Fibroblast of lung (primary cell): ENCODE measurements at regions not wholly inside any gene's neighbourhood (a gene's known extent, or its start where the extent isn't known, plus 50 kb on each side); places are given as distances from the start of the nearest gene placed in this dataset.

Experiments used
- DNase-seq, 2 donors: peaks; one replicate each; pipeline versions ENCODE4 v3.0.0 to v3.0.0-alpha.2; 2010; ENCODE audit warnings: low read depth in 2 of 2
- H2AFZ ChIP-seq: 2 replicates; pipeline ENCODE4 v1.5.1; 2012; ENCODE audit warnings: low read length, control low read depth, inconsistent platforms
- H3K27ac ChIP-seq: 2 replicates; pipeline ENCODE4 v1.5.1; 2011; ENCODE audit warnings: low read length, control low read depth; ENCODE audit not compliant: insufficient read depth
- H3K27me3 ChIP-seq: 2 replicates; pipeline ENCODE4 v1.5.1; 2011; ENCODE audit warnings: mild to moderate bottlenecking, low read length; ENCODE audit not compliant: control insufficient read depth, insufficient read depth
- H3K36me3 ChIP-seq: 2 replicates; pipeline ENCODE4 v1.5.1; 2011; ENCODE audit warnings: low read length; ENCODE audit not compliant: control insufficient read depth, insufficient read depth
- H3K4me1 ChIP-seq: 2 replicates; pipeline ENCODE4 v1.5.1; 2011; ENCODE audit warnings: low read length; ENCODE audit not compliant: control insufficient read depth, insufficient read depth; ENCODE audit errors: extremely low read depth
- H3K4me2 ChIP-seq: 2 replicates; pipeline ENCODE4 v1.5.1; 2011; ENCODE audit warnings: low read length, control low read depth; ENCODE audit not compliant: insufficient read depth; ENCODE audit errors: extremely low read depth
- H3K4me3 ChIP-seq, 4 experiments: fragments of 200-600 bp in 1 of 4; sonication (generic) in 1 of 4; replicated peaks in 1 of 4; 2 replicates each; pipeline ENCODE4 v1.5.1; 2011 to 2016; ENCODE audit warnings: low read length in 4 of 4, low read depth in 3 of 4, mild to moderate bottlenecking in 3 of 4, control low read depth in 2 of 4, inconsistent platforms in 1 of 4, mixed read lengths in 1 of 4; ENCODE audit not compliant: insufficient read depth in 1 of 4; ENCODE audit errors: control extremely low read depth in 1 of 4
- H3K79me2 ChIP-seq: 2 replicates; pipeline ENCODE4 v1.5.1; 2012; ENCODE audit warnings: mild to moderate bottlenecking, low read length, inconsistent platforms; ENCODE audit not compliant: control insufficient read depth, insufficient read depth
- H3K9ac ChIP-seq: 2 replicates; pipeline ENCODE4 v1.5.1; 2011; ENCODE audit warnings: mild to moderate bottlenecking, low read length, control low read depth; ENCODE audit not compliant: insufficient read depth
- H3K9me3 ChIP-seq: 2 replicates; pipeline ENCODE4 v1.5.1; 2012; ENCODE audit warnings: low read depth, low read length; ENCODE audit not compliant: control insufficient read depth, insufficient read depth
- H4K20me1 ChIP-seq: 2 replicates; pipeline ENCODE4 v1.5.1; 2011; ENCODE audit warnings: low read length; ENCODE audit not compliant: control insufficient read depth, insufficient read depth; ENCODE audit errors: extremely low read depth
- EZH2 ChIP-seq: IDR thresholded peaks from 2 replicates; pipeline ENCODE4 v1.5.1; 2012; ENCODE audit warnings: low read length, control low read depth, mild to moderate bottlenecking; ENCODE audit errors: missing control alignments
- TF ChIP-seq, protein P1 (sequence below), 2 donors: IDR thresholded peaks in 1 of 2; conservative IDR thresholded peaks in 1 of 2; 1 replicate in 1 of 2; 2 replicates in 1 of 2; pipeline ENCODE4 v1.5.1; 2011 to 2012; ENCODE audit warnings: low read length in 2 of 2, control low read depth in 1 of 2, inconsistent platforms in 1 of 2, low read depth in 1 of 2, mild to moderate bottlenecking in 1 of 2

DNA sequence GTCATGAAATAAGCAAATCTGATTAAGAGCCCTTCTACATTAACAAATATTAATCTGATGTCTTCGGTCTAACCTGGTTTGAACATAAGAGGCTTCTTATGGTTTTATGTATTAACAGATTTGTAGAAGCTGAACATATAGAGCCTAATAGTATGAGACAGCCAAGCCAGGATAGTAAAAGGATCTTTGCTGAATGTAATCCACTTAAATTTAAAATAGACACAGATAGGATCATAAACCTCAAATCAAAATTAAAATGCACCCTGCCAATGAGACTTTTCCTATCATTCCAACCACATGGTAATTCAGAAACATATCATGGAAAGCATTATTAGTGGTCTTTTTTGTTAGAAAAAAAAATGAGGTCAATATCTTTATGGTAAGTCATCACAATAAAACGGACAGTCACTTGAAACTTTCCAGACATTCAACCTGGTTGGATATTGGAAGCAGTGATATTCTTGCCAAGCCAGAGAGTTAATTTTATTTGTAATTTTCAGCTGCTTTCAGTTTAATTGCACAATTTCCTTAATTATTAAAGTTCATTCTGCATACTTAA is 606.9 kb upstream of the SALL1 start:
- Histone ChIP-seq H3K9ac (no peak overlapping the region), H3K27ac (no peak overlapping the region), H4K20me1 (no peaks in the 10 kb centered on the region), H2AFZ (no peak overlapping the region), H3K4me3 (no peak overlapping the region), H3K79me2 (no peaks in the 10 kb centered on the region), H3K9me3 (no peaks in the 10 kb centered on the region), H3K27me3 (peaks cover 3% of the 10 kb centered on the region), H3K36me3 (no peaks in the 10 kb centered on the region), H3K4me1 (no peaks in the 10 kb centered on the region), H3K4me2 (no peak overlapping the region)
- DNase-seq: no peak
- TF ChIP-seq EZH2: no peak
- TF ChIP-seq, protein P1, sequence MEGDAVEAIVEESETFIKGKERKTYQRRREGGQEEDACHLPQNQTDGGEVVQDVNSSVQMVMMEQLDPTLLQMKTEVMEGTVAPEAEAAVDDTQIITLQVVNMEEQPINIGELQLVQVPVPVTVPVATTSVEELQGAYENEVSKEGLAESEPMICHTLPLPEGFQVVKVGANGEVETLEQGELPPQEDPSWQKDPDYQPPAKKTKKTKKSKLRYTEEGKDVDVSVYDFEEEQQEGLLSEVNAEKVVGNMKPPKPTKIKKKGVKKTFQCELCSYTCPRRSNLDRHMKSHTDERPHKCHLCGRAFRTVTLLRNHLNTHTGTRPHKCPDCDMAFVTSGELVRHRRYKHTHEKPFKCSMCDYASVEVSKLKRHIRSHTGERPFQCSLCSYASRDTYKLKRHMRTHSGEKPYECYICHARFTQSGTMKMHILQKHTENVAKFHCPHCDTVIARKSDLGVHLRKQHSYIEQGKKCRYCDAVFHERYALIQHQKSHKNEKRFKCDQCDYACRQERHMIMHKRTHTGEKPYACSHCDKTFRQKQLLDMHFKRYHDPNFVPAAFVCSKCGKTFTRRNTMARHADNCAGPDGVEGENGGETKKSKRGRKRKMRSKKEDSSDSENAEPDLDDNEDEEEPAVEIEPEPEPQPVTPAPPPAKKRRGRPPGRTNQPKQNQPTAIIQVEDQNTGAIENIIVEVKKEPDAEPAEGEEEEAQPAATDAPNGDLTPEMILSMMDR (conservative IDR thresholded peaks at IDR 0.05 in 1 of 2, IDR thresholded peaks at IDR 0.05 in 1 of 2; ENCODE audit: low read depth in 1 of 2, low read length in 2 of 2): no peak

DNA sequence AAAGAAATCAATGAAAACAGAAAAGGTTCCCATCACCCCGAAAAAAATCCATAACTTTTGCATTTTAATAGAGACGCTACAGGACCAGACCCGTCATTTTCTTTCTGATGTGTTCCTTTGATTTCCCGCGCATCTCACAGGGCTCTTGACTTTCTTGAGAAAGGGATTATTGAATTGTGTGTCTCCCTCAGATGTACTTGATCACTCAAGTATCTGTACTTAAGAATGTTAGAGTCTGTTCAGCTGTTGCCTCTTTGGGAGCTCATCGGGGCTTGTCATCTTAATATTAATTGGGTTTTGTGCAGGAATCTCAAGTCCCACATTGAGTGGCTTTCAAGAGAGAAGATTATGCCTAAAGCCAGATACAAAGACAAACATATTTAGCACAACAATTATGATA is 606.4 kb upstream of the SALL1 start:
- Histone ChIP-seq H3K36me3 (no peaks in the 10 kb centered on the region), H3K9ac (no peak overlapping the region), H3K4me1 (no peaks in the 10 kb centered on the region), H2AFZ (no peak overlapping the region), H3K9me3 (no peaks in the 10 kb centered on the region), H3K4me3 (no peak overlapping the region), H4K20me1 (no peaks in the 10 kb centered on the region), H3K27ac (no peak overlapping the region), H3K27me3 (peaks cover 3% of the 10 kb centered on the region), H3K79me2 (no peaks in the 10 kb centered on the region), H3K4me2 (no peak overlapping the region)
- no peak for DNase-seq
- no peak for TF ChIP-seq EZH2

DNA sequence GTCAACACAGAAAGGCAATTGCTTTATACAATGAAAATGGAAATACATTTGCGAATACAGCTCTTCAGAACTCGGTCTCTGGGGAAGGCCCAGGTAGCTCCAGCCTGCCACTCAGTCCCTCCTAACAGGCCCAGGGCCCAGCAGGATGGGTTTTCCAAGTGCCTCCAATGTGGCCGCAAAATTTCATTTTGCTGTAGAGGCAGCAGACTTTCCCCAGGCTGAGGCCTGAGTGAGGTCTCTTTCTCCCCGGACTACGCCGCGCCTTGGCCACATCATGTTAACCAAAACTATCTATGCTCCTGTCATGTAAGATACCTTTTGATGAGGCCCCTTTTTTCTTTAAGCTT is 606.0 kb upstream of the SALL1 start:
- Histone ChIP-seq H4K20me1 (no peaks in the 10 kb centered on the region), H3K36me3 (no peaks in the 10 kb centered on the region), H3K4me1 (no peaks in the 10 kb centered on the region), H3K9me3 (no peaks in the 10 kb centered on the region), H2AFZ (no peak overlapping the region), H3K4me2 (no peak overlapping the region), H3K9ac (no peak overlapping the region), H3K4me3 (no peak overlapping the region), H3K27ac (no peak overlapping the region), H3K27me3 (peaks cover 3% of the 10 kb centered on the region), H3K79me2 (no peaks in the 10 kb centered on the region)
- no peak for TF ChIP-seq EZH2
- TF ChIP-seq, protein P1 (conservative IDR thresholded peaks at IDR 0.05 in 1 of 2, IDR thresholded peaks at IDR 0.05 in 1 of 2; ENCODE audit: low read depth in 1 of 2, low read length in 2 of 2): no peak
- no peak for DNase-seq
